ENCODE measurements at regions not wholly inside any gene's neighbourhood (a gene's known extent, or its start where the extent isn't known, plus 50 kb on each side); places are given as distances from the start of the nearest gene placed in this dataset.
A peak's percentile ranks its signal among the peaks of the same experiment; 100 is the strongest.

GRCh38 chr16:66120656-66121055 lies 245.8 kb upstream of the CDH5 start:
- 65 to 87% methylated on average over 3 of the region's 3 CpGs for WGBS, 2 donors
- TF ChIP-seq EP300 (IDR thresholded peaks at IDR 0.05), result no peak
- TF ChIP-seq CTCF (IDR thresholded peaks at IDR 0.05), result no peak
- TF ChIP-seq POLR2A (IDR thresholded peaks at IDR 0.05), result no peak
- no peak for TF ChIP-seq POLR2AphosphoS5 (IDR thresholded peaks at IDR 0.05)
- no peaks in the 10 kb centered on the region for H3K4me1 ChIP-seq
- intact Hi-C loops (cut with DNase I), result no loop called here
- no peak for DNase-seq
- H3K36me3 ChIP-seq, result no peaks in the 10 kb centered on the region
- no peak overlapping the region for H3K4me3 ChIP-seq
- H3K9me3 ChIP-seq, result no peaks in the 10 kb centered on the region
- no peaks in the 10 kb centered on the region for H3K27me3 ChIP-seq
- no peak overlapping the region for H3K27ac ChIP-seq

DNA sequence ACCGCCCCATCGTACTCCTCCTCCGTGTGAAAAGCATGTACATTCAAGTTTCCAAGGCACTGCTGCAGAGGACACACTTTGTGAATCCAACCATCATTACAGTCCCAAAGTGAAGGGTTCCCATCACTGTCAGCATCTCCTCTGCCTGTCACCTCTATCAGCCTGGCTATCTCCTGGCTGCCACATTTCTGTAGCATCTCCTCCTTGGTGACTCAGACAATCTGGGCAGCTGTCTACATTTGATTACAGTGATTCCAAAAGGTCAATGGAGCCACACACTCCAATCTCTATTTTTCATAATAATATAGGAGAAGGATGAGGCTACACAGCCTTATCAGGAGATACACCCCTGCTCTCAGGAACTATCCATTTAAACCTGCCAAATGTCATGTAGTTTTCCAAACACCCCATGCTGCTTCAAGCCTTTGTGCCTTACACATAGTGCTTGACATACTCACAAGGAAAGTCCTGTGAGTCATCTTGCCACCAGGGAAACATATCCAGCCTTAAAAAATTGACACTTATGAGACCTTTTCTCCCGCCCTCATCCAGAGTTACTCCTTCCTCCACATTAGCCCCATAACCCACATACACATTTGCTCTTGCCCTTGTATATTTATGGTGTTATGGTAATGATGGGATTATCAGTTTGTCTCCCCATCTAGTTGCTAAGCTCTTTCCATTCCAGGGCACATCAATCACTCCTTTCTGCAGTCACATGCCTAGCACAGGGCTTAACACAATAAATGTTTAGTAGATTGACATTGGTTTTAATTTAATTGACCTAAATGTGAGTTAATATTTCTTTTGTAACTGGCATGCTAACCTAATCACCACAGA lies 250.1 kb upstream of the CDH5 start:
- WGBS, 2 donors, result 83 to 90% methylated on average over 4 of the region's 4 CpGs
- TF ChIP-seq POLR2AphosphoS5 (IDR thresholded peaks at IDR 0.05), result no peak
- TF ChIP-seq EP300 (IDR thresholded peaks at IDR 0.05), result no peak
- no peak for TF ChIP-seq POLR2A (IDR thresholded peaks at IDR 0.05)
- no peak for TF ChIP-seq CTCF (IDR thresholded peaks at IDR 0.05)
- intact Hi-C loops (cut with DNase I), result no loop called here

GRCh38 chr16:66115373-66115772 lies 251.1 kb upstream of the CDH5 start:
- Histone ChIP-seq H3K27ac (no peak overlapping the region), H3K4me3 (no peak overlapping the region), H3K9me3 (no peaks in the 10 kb centered on the region), H3K36me3 (no peaks in the 10 kb centered on the region), H3K4me1 (no peaks in the 10 kb centered on the region), H3K27me3 (no peaks in the 10 kb centered on the region)
- intact Hi-C loops (cut with DNase I), result no loop called here
- no peak for TF ChIP-seq POLR2A (IDR thresholded peaks at IDR 0.05)
- TF ChIP-seq POLR2AphosphoS5 (IDR thresholded peaks at IDR 0.05), result no peak
- no peak for TF ChIP-seq CTCF (IDR thresholded peaks at IDR 0.05)
- TF ChIP-seq EP300 (IDR thresholded peaks at IDR 0.05), result no peak
- no peak for DNase-seq
- 74 to 84% methylated on average over 3 of the region's 3 CpGs for WGBS, 2 donors

More for the DNA sequence above, 250.1 kb upstream of the CDH5 start:
- Histone ChIP-seq H3K9me3 (no peaks in the 10 kb centered on the region), H3K4me3 (no peak overlapping the region), H3K27ac (no peak overlapping the region), H3K4me1 (no peaks in the 10 kb centered on the region), H3K27me3 (no peaks in the 10 kb centered on the region), H3K36me3 (no peaks in the 10 kb centered on the region)
- DNase-seq, result peak; percentile 18

DNA sequence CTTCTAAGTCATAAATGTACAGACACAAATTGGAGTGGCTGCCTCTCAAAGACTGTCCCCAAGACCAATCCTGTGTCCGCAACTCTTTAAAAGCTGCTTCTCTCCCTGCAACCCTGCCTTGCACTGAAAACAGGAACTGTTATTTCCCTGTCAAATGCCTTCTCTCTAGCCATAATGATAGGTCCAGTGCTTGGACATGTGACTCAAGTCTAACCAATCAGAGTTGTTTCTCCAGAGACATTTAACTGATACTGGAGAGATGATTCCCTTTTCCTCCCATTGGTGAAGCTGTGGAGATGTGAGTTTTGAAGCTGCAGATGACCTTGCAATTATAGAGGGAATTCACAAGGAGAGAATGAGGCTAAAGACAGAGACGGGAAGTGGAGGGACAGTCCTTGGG lies 253.3 kb upstream of the CDH5 start:
- no peaks in the 10 kb centered on the region for H3K9me3 ChIP-seq

More for the DNA sequence above, 253.3 kb upstream of the CDH5 start:
- no peak overlapping the region for H3K27ac ChIP-seq
- 92% methylated on average over 2 of the region's 2 CpGs for WGBS, 2 donors
- peak; percentile 2 for DNase-seq
- H3K4me3 ChIP-seq, result no peak overlapping the region
- intact Hi-C loops (cut with DNase I), result no loop called here
- no peak for TF ChIP-seq POLR2AphosphoS5 (IDR thresholded peaks at IDR 0.05)
- TF ChIP-seq CTCF (IDR thresholded peaks at IDR 0.05), result no peak
- TF ChIP-seq EP300 (IDR thresholded peaks at IDR 0.05), result no peak
- no peak for TF ChIP-seq POLR2A (IDR thresholded peaks at IDR 0.05)
- H3K27me3 ChIP-seq, result no peaks in the 10 kb centered on the region
- H3K4me1 ChIP-seq, result no peaks in the 10 kb centered on the region
- H3K36me3 ChIP-seq, result no peaks in the 10 kb centered on the region
